Activated CD8-positive, alpha-beta memory T cell treated with anti-CD3 and anti-CD28 coated beads, Interleukin-2, amount 50 U/mL, for 24 hours (primary cell): ENCODE measurements at regions not wholly inside any gene's neighbourhood (a gene's known extent, or its start where the extent isn't known, plus 50 kb on each side); places are given as distances from the start of the nearest gene placed in this dataset.

Experiments
- DNase-seq: peaks from one replicate; pipeline ENCODE4 v3.0.0-alpha.2; 2020; ENCODE audit errors: extremely low read depth

DNA sequence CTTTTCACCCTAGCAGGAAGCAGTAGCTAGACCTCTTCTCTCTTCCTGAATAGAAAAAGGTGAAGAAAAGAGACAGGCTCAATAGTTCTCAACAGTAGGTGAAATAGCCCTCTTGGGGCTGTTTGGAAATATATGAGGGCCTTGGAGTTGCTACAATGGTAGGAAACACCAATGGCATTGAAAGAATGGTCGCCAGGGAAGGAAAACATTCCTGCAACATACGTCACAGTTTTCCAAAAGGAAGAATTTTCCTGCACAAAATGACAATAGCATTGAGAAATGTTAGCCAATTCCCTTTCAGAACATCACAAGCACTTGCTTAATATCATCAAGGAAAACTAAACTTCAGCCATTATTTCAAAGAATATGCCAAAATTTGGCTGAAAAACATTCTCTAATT, 484.5 kb downstream of the IGSF11 start:
- DNase-seq: no peak

DNA sequence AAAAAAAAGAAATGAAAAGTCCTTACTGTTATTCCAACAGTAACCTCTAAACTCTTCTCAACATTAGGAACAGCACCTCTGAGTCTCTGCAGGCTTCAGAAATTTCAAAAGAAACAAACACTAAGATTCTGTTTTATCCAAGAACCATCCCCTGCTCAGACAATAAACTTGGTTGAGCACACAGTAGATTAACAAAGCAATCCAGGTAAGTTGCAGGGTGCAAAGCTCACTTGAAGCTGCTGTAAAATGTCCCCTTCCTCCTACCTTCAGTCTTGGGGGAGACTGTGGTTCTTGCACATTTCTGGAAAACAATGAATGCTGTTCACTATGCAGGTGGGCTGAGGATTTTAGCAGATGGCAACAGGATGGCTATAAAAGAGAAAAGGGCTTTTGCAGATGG, 484.1 kb downstream of the IGSF11 start:
- no peak for DNase-seq

DNA sequence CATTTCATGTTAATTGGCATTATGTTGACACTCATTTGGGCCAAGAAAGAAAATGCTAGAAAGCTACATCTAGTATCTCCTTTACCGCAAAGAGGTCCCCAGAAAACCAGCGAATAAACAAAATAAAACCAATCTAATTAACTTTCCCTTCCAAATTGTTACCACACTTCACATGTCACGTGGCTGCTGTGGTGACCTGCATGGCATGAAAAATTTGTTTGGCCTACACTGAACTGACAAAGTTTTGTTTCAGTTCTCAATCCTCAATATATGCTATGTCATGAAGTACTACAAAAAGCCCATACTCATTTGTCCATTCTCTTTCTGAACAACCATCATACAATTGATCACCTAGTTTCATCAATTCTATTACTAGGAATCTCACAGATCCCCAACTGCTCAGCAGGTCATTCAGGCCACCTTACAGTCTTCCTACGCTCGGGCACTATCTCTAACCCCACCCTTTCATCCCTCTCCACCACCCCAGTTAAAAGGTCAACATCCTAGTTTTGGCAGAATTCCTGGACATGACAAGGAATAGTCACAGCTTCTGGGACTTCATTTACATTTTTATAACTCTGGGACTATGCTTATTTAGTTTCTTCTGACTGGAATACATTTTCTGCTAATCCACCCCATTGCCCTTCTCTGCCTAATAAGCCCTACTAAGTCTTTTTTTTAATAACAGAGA, 480.4 kb downstream of the IGSF11 start:
- DNase-seq: no peak

DNA sequence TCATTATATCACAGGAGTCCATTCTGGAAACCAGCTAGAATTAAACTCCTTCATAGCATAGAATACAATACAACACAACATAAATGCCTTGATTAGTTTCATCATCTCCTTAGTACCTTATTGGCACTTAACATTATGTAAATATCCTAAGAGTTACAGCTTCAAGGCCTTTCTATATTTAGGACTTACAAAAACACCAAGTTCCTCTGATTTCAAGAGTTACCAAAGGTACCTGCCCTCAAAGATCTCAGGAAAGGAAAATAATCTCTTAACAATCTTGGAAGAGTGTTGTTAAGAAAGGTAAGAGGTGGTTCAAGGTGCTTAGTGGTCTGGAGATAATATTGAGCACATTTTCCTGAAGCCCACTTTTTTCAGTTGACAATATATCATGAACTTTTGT, 477.7 kb downstream of the IGSF11 start:
- no peak for DNase-seq

DNA sequence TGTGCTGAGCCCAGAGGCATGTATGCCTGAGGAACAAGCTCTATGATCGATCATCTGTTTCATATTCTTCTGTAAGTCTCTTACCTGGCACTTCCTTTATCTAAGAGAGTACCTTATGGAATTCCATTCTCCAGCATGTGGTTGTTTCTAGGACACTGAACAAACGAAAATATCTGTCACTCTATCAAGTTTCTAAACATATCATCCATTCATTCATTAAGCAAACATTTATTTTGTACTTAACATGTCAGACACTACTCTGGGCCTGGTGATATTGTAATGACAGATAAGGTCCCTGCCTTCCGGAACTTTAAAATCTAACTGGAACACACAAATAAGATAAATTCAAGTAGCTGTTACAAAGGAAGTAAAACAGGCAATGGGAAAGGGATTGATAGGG, 477.1 kb downstream of the IGSF11 start:
- DNase-seq: no peak

DNA sequence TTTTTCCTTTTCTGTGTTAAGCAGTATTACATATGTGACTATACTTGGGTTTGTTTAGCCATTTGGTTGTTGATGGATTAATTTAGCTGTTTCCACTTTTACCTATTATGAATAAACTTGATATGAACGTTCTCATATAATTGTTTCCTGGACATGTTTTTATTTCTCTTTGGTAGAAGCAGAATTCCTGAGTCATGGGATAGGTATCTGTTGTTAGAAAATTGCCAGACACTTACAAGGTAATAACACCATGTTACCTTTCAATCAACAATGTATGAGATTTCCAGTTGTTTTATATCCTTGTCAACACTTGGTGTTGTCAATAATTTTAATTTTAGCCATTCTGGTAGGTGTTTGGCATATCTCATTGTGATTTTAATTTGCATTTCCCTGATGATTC, 475.4 kb downstream of the IGSF11 start:
- DNase-seq: no peak

DNA sequence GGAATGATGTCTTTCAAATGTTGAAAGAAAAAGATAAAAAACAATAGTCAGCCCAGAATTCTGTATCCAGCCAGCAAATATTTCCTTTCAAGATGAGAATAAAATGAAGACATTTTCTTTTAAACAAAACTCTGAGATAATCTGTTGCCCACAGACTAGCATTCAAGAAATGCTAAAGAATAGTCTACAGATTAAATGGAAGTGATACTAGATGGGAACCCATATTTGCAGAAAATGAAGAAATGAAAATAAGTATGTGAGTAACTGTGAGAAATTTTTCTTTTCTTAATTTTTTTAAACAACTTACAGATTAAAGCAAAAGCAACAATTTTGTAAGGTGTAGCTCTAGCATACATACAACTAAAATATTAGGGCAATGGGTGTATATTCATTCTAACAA, 469.8 kb downstream of the IGSF11 start:
- DNase-seq: no peak

DNA sequence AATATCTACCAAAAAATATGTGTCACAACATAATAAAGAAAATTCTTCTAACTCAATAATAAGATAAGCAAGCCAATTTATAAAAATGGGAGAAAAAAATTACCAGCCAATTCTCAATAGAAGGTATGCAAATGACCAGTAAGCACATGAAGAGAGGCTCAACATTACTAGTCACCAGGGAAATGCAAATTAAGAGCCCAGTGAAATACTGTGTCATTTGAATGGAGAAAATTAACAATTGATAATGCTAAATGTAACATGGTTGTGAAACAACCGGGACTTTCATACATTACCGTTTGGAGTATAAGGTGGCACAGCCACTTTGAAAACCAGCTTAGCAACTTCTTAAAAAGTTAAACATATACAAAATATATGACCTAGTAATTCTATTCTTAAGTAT, 460.7 kb downstream of the IGSF11 start:
- no peak for DNase-seq

DNA sequence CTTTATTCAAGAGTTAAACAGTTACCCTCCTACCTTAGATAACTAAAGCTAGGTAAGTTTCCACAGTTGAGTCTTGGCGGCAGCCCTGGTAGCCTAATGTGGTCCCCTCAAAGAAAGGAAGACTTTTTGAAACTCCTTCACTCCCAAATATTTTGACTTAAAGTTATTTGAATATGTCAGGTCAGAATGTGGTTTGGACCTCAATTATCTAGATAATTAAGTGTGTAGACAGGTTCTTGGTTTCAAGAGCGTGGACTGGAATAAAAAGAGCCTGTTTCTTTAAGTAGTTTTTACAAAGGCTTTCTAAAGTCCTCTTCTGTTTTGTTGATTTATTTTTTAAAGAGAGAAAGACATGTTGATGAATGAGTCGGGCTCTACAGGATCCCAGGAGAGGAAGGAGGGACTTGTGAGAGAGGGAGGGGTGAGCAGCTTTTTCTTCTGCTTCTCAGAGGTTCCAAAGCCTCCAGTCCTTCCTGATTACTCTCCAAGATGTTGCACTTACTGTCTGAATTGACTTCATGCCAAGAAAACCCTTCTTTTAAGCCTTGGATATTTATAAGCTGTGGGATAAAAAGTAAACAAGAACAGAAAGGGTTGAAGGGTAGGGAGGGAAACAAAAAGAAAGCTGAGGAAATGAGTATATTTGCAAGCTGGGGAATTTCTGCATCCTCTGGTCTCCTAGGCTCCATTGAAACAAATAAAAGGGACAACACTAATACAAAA, 457.4 kb downstream of the IGSF11 start:
- DNase-seq: no peak

DNA sequence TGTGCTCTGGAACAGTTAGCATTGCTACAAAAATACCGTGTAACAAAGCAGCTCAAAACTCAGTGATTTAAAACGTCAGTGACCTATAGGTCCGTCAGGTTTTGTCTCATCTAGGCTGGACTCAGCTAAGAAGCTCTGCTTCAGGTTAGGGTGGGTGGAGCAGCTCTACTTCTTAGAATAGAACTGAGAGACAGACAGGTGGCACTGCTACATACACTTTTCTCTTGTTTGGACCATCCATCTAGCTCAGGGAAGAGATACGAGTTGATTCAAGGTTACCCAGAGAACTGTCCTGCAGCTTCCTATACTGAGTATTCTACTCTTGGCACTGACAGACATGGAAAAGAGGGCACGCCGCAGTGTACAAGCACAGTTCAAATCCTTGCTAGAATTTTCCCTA, 456.1 kb downstream of the IGSF11 start:
- DNase-seq: no peak

DNA sequence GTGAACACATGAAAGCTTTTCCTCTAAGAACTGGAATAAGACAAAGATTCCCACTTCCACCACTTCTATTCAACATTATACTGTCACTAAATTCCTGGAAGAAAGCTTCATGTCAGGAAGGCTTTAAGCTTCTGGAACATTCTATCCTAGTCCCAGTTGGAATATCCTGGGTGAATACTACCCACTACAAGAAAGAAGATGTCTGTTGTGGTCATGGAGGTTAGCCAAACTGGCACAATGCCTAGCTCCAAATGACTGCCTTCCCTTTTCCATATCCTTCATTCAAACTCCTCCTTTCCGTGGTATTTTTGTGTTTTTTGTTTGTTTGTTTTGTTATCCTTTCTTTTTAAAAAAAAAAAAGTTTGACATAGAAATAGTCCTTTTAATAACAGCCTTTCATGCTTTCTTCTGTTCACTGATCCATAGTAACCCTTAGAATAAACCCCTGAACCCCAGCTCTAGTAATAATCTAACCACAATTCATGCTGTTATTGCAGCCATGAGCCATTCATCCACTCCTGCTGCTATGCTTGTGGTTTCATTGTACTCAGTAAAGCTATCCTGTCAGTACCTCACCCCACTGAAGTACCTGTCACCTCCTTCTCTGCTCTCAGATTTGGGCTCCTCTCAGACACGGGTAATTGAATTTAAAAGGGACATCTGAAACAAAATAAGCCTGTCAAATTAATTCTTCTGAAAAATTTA, 447.5 kb downstream of the IGSF11 start:
- no peak for DNase-seq

DNA sequence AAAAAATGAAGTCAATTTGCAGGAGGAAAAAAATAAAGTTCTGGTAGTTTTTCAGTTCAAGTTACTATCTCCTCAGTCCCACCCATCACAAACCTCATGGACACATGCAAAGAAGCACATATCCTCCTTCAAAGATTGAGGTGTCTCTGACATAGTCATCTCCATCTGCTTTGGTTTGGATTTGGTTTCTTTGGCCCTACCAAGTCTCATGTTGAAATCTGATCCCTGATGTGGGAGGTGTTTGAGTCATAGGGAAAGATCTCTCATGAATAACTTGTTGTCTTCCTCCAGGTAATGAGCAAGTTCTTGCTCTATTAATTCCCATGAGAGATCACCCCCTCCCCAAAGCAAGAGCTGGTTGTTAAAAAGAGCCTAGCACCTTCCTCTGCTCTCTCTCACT, 446.8 kb downstream of the IGSF11 start:
- DNase-seq: no peak

DNA sequence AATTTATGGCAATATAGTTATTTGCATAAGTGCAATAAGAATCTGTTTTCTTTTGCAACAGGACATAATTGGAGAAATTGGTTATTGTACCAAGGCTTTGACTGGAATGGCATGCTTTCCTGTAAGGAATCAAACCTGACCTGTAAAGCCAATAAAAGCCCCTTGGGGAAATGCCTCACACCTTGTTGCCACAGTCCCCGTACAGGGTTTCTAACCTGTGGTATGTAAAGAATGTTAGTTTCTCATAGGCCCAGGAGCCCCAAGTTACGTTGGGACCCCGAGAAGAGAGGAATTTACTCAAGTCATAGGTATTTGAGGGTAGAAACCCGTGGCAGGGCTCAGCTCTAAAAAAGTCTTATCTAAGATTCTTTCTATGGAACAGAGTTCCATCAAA, 441.4 kb downstream of the IGSF11 start:
- DNase-seq: no peak

DNA sequence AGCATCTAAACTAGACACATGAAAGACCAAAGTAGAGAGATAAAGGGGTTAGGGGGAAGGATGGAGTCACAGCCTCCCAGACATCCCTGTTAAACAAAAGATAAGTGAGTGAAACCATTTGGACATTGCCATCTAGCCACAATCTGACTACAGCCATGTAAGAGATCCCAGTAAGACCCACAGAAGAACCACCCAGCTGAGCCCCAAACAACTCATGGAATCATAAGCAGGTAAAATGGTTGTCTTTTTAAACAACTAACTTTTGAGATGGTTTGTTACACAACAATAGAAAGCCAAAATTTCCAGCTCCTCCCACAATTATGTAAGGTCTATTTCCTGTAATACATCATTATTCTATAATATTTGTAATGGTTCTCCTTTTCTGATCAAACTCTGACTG, 437.5 kb downstream of the IGSF11 start:
- no peak for DNase-seq

DNA sequence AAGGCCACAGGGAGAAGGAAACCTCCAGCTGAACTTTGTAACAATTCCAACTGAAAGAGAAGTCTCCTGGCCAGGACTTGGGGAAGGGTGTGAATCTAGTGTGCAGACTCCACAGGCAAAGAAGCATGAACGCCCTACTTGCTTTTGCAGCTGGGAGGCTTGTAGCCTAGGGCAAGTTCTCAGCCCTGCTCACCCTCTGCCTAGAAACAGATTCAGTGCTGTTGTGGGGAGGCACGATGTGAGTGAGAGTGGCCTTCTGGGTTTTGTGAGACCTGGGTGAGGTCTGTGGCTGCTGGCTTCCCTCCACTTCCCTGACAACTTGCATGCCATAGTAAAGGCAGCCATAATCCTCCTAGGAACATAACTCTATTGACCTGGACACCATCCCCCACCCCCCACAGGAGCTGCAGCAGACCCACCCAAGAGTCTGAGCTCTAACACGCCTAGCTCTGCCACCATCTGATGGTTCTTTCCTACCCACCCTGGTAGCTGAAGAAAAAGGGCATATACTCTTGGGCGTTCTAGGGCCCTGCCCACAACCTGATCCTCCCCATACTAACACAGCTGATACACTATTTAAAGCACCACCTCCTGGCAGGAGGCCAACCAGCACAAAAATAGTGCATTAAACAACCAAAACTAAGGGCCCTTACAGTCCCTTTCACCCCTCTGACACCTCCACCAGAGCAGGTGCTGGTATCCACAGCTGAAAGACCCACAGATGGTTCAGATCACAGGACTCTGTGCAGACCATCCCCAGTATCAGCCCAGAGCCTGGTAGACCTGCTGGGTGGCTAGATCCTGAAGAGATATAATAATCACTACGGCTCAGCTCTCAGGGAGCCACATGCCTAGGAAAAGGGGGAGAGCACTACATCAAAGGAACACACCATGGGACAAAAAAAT, 426.5 kb downstream of the IGSF11 start:
- DNase-seq: no peak

DNA sequence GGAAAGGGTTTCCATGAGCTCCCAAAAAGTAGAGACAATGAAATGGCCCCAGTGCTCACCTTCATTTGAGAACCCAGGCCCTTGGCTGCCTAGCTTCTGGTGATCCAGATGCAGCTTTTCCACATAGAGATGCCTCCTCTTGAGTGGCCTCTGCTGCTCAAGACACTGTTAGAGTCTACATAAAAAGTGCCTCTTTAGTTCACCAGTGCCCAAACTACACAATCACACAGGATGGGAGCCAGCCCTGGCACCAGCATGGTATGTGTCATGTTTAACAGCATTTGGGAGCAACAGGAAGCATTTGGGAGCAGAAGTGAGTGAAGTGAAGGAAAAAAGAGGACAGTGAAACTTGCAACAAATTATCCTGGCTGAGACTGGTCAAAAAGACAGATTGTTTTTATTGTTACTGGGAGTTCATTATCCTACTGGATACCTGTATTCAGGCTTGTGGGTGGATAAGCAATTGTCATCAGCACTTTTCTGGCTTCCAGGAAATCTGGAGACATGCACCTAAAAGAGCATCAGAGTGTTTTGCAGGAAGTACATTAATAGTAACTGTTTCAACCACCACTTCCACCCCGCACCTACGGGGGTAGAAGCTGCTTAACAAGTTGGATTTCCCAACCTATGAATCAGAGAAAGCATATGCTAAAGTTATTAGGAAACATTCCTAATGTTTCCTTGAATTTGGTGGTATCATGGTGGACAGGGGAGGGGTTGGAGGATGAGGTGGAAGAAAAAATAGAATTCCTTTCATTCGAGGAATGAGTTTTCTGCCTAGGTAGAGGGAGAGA, 416.2 kb downstream of the IGSF11 start:
- no peak for DNase-seq

DNA sequence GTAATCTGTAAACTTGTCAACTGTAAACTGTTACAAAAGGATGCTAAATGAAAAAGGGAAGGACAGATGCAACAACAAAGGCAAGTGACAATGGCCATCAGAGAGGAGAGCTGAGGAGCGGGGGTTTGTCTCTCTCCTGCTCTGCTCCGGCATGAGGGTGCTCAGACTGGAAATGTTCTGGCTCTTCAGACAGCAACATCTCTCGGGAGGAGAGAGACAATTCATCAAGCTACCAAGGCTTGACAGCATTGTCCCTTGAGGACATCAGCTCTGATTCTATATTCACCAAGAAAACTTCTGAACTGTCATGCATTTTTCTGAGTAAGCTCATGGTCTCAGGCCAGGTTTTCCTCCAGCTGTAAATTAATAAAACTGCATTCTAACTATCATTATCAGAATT, 408.2 kb downstream of the IGSF11 start:
- no peak for DNase-seq

DNA sequence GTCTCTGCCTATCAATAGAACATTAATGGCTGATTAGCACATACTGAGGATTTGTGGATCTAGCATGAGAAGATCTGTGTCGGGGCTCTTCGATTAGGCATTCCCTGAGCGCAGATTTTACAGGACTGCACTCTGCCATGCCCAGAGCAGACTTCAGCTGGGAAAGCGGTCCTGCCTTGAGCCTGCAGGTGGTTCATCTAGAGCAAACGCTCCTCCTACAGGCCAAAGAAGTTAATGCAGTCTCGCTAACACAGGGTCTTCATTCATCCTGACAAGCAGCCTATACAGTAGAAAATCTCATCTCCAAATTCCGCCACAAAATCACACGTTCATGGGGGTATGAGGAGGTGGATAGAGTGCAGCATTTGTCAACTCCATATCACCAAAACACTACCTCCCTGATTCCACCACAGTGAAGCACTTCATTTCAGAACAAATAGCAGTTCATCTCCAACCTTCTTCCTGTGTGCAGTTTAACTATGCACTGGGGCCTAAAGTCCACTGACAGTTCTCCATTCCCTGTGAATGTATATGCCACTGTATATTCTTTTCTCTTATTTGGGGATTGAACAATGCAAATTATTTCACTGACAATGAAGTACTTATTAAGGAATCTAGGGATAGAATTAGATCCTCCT, 405.8 kb downstream of the IGSF11 start:
- no peak for DNase-seq

DNA sequence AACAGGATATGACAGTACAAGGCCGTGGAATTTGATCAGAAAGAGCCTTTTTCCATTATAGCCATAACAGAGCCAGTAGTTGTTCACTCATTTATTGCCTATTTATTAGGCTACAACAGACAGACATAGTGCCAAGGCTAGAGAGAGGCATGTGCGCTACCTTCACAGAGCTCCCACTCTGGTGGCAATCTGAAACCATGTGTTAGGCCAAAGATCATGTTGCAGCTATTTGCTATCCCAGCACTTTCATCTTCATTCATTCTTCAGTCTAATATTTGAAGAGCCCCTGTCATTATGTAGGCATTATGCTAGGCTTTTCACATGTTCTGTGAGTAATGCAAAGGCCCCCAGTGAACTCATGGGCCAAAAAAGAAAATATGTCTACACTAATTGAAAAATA, 404.8 kb downstream of the IGSF11 start:
- DNase-seq: no peak

DNA sequence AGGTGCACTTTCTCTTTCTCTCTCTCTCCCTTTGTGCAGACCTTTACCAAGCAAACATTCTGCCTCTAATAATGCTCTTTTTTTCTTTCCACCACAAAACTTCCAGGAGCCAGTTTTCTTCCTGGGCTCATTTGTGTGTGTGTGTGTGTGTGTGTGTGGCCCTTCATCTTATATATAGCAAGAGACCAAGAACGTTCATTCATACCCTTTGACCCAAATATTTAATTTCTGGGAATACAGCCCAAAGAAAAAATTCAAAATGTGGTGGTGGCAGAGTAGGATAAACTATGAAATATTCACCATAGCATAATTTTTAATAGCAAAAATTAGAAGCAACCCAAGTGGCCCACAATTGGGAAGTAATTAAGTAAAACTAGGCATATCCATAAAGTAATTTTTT, 398.9 kb downstream of the IGSF11 start:
- DNase-seq: no peak

DNA sequence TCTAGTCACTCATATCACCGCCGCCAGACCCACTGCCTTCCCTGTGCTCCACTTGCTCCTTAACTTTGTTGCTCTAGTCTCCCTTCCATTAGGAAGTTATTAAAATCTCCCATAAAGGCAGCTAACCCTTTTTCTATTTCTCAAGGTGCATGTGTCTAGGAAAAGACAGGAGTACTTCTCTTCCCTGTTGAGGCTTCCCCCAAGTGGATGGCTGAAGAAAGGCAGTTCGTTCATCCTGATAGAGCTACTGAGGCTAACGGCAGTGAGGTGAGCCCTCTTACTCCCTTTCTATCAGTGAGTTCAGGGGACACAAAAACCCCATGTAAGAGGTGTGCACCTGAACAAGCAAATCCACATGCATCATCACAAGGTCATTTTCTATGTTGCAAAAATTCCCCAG, 397.8 kb downstream of the IGSF11 start:
- DNase-seq: no peak
